H9 (cell line): ENCODE measurements at regions not wholly inside any gene's neighbourhood (a gene's known extent, or its start where the extent isn't known, plus 50 kb on each side); places are given as distances from the start of the nearest gene placed in this dataset.

Experiments used
- DNase-seq: peaks from one replicate; pipeline ENCODE4 v3.0.0-alpha.2; 2017
- H2AFZ ChIP-seq: one replicate; pipeline ENCODE4 v1.6.1; 2013; ENCODE audit warnings: mild to moderate bottlenecking, low read length, control low read depth, moderate library complexity
- H2AK5ac ChIP-seq: 2 replicates; pipeline ENCODE4 v1.6.1; 2013; ENCODE audit warnings: low read length, control low read depth, mixed read lengths; ENCODE audit not compliant: insufficient read length
- H2BK120ac ChIP-seq: one replicate; pipeline ENCODE4 v1.6.1; 2013; ENCODE audit warnings: low read depth, mild to moderate bottlenecking, low read length, control low read depth, inconsistent platforms; ENCODE audit not compliant: poor library complexity, severe bottlenecking
- H2BK12ac ChIP-seq: 2 replicates; pipeline ENCODE4 v1.6.1; 2013; ENCODE audit warnings: low read length, control low read depth, mixed read lengths, low read depth; ENCODE audit not compliant: insufficient read length
- H2BK15ac ChIP-seq: 2 replicates; pipeline ENCODE4 v1.6.1; 2013; ENCODE audit warnings: low read depth, low read length, control low read depth
- H2BK20ac ChIP-seq: one replicate; pipeline ENCODE4 v1.6.1; 2013; ENCODE audit warnings: low read depth, mild to moderate bottlenecking, low read length, control low read depth, inconsistent platforms; ENCODE audit not compliant: poor library complexity, severe bottlenecking
- H2BK5ac ChIP-seq: 2 replicates; pipeline ENCODE4 v1.6.1; 2013; ENCODE audit warnings: low read length, control low read depth, mixed read lengths; ENCODE audit not compliant: insufficient read length
- H3K14ac ChIP-seq: 2 replicates; pipeline ENCODE4 v1.6.1; 2013; ENCODE audit warnings: low read length, control low read depth; ENCODE audit not compliant: insufficient read depth
- H3K18ac ChIP-seq: 2 replicates; pipeline ENCODE4 v1.6.1; 2013; ENCODE audit warnings: low read depth, mild to moderate bottlenecking, mixed read lengths, low read length, control low read depth; ENCODE audit not compliant: insufficient read length
- H3K23ac ChIP-seq: 2 replicates; pipeline ENCODE4 v1.6.1; 2013; ENCODE audit warnings: low read length, control low read depth, mixed read lengths, low read depth; ENCODE audit not compliant: insufficient read length
- H3K23me2 ChIP-seq: 2 replicates; pipeline ENCODE4 v1.6.1; 2013; ENCODE audit warnings: low read depth, mild to moderate bottlenecking, mixed read lengths, low read length, control low read depth; ENCODE audit not compliant: insufficient read length, poor library complexity, severe bottlenecking
- H3K27ac ChIP-seq: 2 replicates; pipeline ENCODE4 v1.5.1; 2013; ENCODE audit warnings: low read length, control low read depth, mixed read lengths, low read depth; ENCODE audit not compliant: insufficient read length
- H3K27me3 ChIP-seq: 2 replicates; pipeline ENCODE4 v1.6.1; 2013; ENCODE audit warnings: low read length, control low read depth, inconsistent platforms; ENCODE audit not compliant: insufficient read depth
- H3K4ac ChIP-seq: 2 replicates; pipeline ENCODE4 v1.6.1; 2013; ENCODE audit warnings: low read depth, mild to moderate bottlenecking, control low read depth, inconsistent platforms, low read length, moderate library complexity
- H3K4me1 ChIP-seq: 2 replicates; pipeline ENCODE4 v1.6.1; 2013; ENCODE audit warnings: low read length, control low read depth, inconsistent platforms; ENCODE audit not compliant: insufficient read depth
- H3K4me2 ChIP-seq: 2 replicates; pipeline ENCODE4 v1.6.1; 2013; ENCODE audit warnings: low read length, control low read depth, mixed read lengths; ENCODE audit not compliant: insufficient read length, insufficient read depth
- H3K56ac ChIP-seq: 2 replicates; pipeline ENCODE4 v1.6.1; 2013; ENCODE audit warnings: low read depth, mild to moderate bottlenecking, mixed read lengths, low read length, control low read depth; ENCODE audit not compliant: insufficient read length
- H3K79me1 ChIP-seq: 2 replicates; pipeline ENCODE4 v1.6.1; 2013; ENCODE audit warnings: low read depth, mild to moderate bottlenecking, moderate library complexity, low read length, control low read depth, inconsistent platforms; ENCODE audit not compliant: insufficient read depth, poor library complexity, severe bottlenecking
- H3K79me2 ChIP-seq: 2 replicates; pipeline ENCODE4 v1.6.1; 2013; ENCODE audit warnings: low read length, control low read depth, inconsistent platforms; ENCODE audit not compliant: insufficient read depth
- H3K9ac ChIP-seq: 2 replicates; pipeline ENCODE4 v1.6.1; 2013; ENCODE audit warnings: low read length, control low read depth, mixed read lengths; ENCODE audit not compliant: insufficient read length; ENCODE audit errors: extremely low read depth
- H3K9me3 ChIP-seq: one replicate; pipeline ENCODE4 v1.6.1; 2013; ENCODE audit warnings: low read depth, low read length, inconsistent platforms; ENCODE audit not compliant: control insufficient read depth
- H3T11ph ChIP-seq: one replicate; pipeline ENCODE4 v1.6.1; 2013; ENCODE audit warnings: mild to moderate bottlenecking, low read length, control low read depth, inconsistent platforms
- H4K20me1 ChIP-seq: one replicate; pipeline ENCODE4 v1.6.1; 2013; ENCODE audit not compliant: control insufficient read depth, insufficient read length, insufficient read depth
- H4K5ac ChIP-seq: 2 replicates; pipeline ENCODE4 v1.6.1; 2013; ENCODE audit warnings: low read depth, mild to moderate bottlenecking, mixed read lengths, low read length, control low read depth; ENCODE audit not compliant: insufficient read length
- H4K8ac ChIP-seq: replicated peaks from 2 replicates; pipeline ENCODE4 v1.6.1; 2013; ENCODE audit warnings: low read length, control low read depth, mixed read lengths, low read depth; ENCODE audit not compliant: insufficient read length
- H4K91ac ChIP-seq: 2 replicates; pipeline ENCODE4 v1.6.1; 2013; ENCODE audit warnings: low read depth, mild to moderate bottlenecking, moderate library complexity, mixed read lengths, low read length, control low read depth; ENCODE audit not compliant: insufficient read length
- H3K27ac Mint-ChIP-seq, 3 experiments: 2 replicates in 2 of 3; 3 replicates in 1 of 3; pipeline ENCODE4 v1.8.0; 2020 to 2021; ENCODE audit warnings: mixed read lengths in 3 of 3, mild to moderate bottlenecking in 1 of 3, moderate library complexity in 1 of 3
- H3K27me3 Mint-ChIP-seq: 2 replicates; pipeline ENCODE4 v1.8.0; 2021; ENCODE audit warnings: low read depth, mild to moderate bottlenecking, moderate library complexity, mixed read lengths
- H3K36me3 Mint-ChIP-seq, 3 experiments: 2 replicates in 2 of 3; 3 replicates in 1 of 3; pipeline ENCODE4 v1.8.0; 2020 to 2021; ENCODE audit warnings: low read depth in 3 of 3, mixed read lengths in 3 of 3; ENCODE audit not compliant: insufficient read depth in 1 of 3
- H3K4me1 Mint-ChIP-seq, 2 experiments: 2 replicates each; pipeline ENCODE4 v1.8.0; 2020; ENCODE audit warnings: mixed read lengths in 2 of 2
- H3K4me3 Mint-ChIP-seq, 2 experiments: 2 replicates in 1 of 2; 3 replicates in 1 of 2; pipeline ENCODE4 v1.8.0; 2020 to 2021; ENCODE audit warnings: mild to moderate bottlenecking in 2 of 2, mixed read lengths in 2 of 2, moderate library complexity in 1 of 2
- H3K9me3 Mint-ChIP-seq, 2 experiments: 2 replicates in 1 of 2; 3 replicates in 1 of 2; pipeline ENCODE4 v1.8.0; 2020; ENCODE audit warnings: mild to moderate bottlenecking in 2 of 2, mixed read lengths in 2 of 2, moderate library complexity in 1 of 2
- WGBS: extraction: QIAGEN DNeasy Blood & Tissue Kit; methylation state at CpG from one replicate; pipeline ENCODE4 v1.1.7; 2013; ENCODE audit warnings: missing lambda C conversion rate, low lambda C conversion rate, mixed read lengths; ENCODE audit not compliant: insufficient read length; ENCODE audit errors: extremely low coverage; 5-methylcytosine and 5-hydroxymethylcytosine counted together
- TF ChIP-seq, protein P1 (sequence below): fragments of 200-600 bp; sonication (generic); conservative IDR thresholded peaks from 3 replicates; pipeline ENCODE4 v1.8.0; 2021; ENCODE audit warnings: antibody characterized with exemption, mild to moderate bottlenecking

- H3K79me2 ChIP-seq, result no peaks in the 10 kb centered on the region
- H4K8ac ChIP-seq, result no peak overlapping the region
- no peaks in the 10 kb centered on the region for H3K9me3 ChIP-seq
- Mint-ChIP-seq H3K36me3 (no peaks in the 10 kb centered on the region; a peak in 3 of 7 replicates), H3K4me1 (no peaks in the 10 kb centered on the region), H3K27me3 (no peaks in the 10 kb centered on the region), H3K9me3 (peaks cover 0 to 2% of the 10 kb centered on the region in 2 experiments; a peak in 1 of 5 replicates), H3K4me3 (no peak overlapping the region), H3K27ac (no peak overlapping the region)
- no peaks in the 10 kb centered on the region for H3K27me3 ChIP-seq
- no peak overlapping the region for H2BK15ac ChIP-seq
- no peak overlapping the region for H2AK5ac ChIP-seq
- no peak overlapping the region for H3K14ac ChIP-seq
- no peak overlapping the region for H3K27ac ChIP-seq
- no peak overlapping the region for H2BK20ac ChIP-seq
- no peak for DNase-seq
- TF ChIP-seq, protein P1, sequence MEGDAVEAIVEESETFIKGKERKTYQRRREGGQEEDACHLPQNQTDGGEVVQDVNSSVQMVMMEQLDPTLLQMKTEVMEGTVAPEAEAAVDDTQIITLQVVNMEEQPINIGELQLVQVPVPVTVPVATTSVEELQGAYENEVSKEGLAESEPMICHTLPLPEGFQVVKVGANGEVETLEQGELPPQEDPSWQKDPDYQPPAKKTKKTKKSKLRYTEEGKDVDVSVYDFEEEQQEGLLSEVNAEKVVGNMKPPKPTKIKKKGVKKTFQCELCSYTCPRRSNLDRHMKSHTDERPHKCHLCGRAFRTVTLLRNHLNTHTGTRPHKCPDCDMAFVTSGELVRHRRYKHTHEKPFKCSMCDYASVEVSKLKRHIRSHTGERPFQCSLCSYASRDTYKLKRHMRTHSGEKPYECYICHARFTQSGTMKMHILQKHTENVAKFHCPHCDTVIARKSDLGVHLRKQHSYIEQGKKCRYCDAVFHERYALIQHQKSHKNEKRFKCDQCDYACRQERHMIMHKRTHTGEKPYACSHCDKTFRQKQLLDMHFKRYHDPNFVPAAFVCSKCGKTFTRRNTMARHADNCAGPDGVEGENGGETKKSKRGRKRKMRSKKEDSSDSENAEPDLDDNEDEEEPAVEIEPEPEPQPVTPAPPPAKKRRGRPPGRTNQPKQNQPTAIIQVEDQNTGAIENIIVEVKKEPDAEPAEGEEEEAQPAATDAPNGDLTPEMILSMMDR, result no peak
- no peak overlapping the region for H3K4me2 ChIP-seq
- no peak overlapping the region for H2BK5ac ChIP-seq
- no peak overlapping the region for H3K9ac ChIP-seq
- no peak overlapping the region for H3T11ph ChIP-seq
- no peaks in the 10 kb centered on the region for H4K20me1 ChIP-seq
- no peaks in the 10 kb centered on the region for H3K4me1 ChIP-seq
- H4K5ac ChIP-seq, result no peak overlapping the region
- WGBS, result no CpG with 5 or more reads among the region's 5 CpGs
- H4K91ac ChIP-seq, result no peak overlapping the region
- no peak overlapping the region for H3K56ac ChIP-seq
- no peak overlapping the region for H2AFZ ChIP-seq
- no peak overlapping the region for H2BK12ac ChIP-seq
- no peak overlapping the region for H3K18ac ChIP-seq
- no peaks in the 10 kb centered on the region for H3K79me1 ChIP-seq
- H3K4ac ChIP-seq, result no peak overlapping the region
- no peaks in the 10 kb centered on the region for H3K23me2 ChIP-seq
- H2BK120ac ChIP-seq, result no peak overlapping the region
- no peak overlapping the region for H3K23ac ChIP-seq
Observed at GRCh38 chr10:20473023-20473760, 423.9 kb downstream of the NEBL start.
